GM10266 (cell line): ENCODE measurements at regions not wholly inside any gene's neighbourhood (a gene's known extent, or its start where the extent isn't known, plus 50 kb on each side); places are given as distances from the start of the nearest gene placed in this dataset.

Experiments used
- DNase-seq: peaks from one replicate; pipeline ENCODE4 v3.0.0; 2012; ENCODE audit errors: extremely low spot score
- TF ChIP-seq, protein P1 (sequence below): IDR thresholded peaks from 2 replicates; pipeline ENCODE4 v1.5.1; 2012; ENCODE audit warnings: mild to moderate bottlenecking, low read depth; ENCODE audit not compliant: control insufficient read depth, insufficient read depth; ENCODE audit errors: missing control alignments

DNA sequence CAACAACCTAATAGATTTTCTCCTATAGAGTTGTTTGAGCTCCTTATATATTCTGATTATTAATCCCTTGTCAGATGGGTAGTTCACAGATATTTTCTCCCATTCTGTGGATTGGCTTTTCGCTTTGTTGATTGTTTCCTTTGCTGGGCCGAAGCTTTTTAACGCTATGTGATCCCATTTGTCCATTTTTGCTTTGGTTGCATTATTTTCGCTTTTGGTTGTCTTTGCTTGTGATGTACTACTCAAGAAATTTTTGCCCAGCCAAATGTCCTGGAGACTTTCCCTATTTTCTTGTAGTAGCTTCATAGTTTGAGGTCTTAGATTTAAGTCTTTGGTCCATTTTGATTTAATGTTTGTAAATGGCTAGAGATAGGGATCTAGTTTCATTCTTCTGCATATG, 258.4 kb upstream of the FAR2 start:
- TF ChIP-seq, protein P1, sequence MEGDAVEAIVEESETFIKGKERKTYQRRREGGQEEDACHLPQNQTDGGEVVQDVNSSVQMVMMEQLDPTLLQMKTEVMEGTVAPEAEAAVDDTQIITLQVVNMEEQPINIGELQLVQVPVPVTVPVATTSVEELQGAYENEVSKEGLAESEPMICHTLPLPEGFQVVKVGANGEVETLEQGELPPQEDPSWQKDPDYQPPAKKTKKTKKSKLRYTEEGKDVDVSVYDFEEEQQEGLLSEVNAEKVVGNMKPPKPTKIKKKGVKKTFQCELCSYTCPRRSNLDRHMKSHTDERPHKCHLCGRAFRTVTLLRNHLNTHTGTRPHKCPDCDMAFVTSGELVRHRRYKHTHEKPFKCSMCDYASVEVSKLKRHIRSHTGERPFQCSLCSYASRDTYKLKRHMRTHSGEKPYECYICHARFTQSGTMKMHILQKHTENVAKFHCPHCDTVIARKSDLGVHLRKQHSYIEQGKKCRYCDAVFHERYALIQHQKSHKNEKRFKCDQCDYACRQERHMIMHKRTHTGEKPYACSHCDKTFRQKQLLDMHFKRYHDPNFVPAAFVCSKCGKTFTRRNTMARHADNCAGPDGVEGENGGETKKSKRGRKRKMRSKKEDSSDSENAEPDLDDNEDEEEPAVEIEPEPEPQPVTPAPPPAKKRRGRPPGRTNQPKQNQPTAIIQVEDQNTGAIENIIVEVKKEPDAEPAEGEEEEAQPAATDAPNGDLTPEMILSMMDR, result no peak
- no peak for DNase-seq

- DNase-seq, result no peak
- TF ChIP-seq, protein P1, result no peak
Measured at GRCh38 chr12:28891126-28891525, 258.0 kb upstream of the FAR2 start.

GRCh38 chr12:28893365-28893764, 255.7 kb upstream of the FAR2 start:
- no peak for DNase-seq
- TF ChIP-seq, protein P1, result no peak

GRCh38 chr12:28893856-28894255, 255.2 kb upstream of the FAR2 start:
- TF ChIP-seq, protein P1, result no peak
- DNase-seq, result no peak

DNA sequence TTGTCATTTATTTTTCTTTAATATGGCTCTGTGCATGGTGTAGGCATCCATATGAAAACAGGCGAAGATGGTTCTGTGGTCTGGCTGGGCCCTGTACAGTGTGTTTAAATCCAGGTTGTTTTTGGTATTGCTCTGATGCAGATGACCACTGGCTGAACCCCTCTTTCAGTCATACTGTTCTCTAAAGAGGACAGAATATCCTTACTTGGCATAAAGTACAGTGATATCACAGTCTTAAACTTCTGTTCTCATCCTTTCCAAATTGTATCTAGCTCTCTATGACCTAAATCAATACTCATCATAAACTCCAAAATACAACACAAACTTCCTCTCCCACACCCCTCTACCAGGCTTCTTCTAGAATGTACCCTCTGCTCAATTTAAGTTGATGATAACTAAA, 252.7 kb upstream of the FAR2 start:
- DNase-seq, result no peak
- TF ChIP-seq, protein P1, result no peak

DNA sequence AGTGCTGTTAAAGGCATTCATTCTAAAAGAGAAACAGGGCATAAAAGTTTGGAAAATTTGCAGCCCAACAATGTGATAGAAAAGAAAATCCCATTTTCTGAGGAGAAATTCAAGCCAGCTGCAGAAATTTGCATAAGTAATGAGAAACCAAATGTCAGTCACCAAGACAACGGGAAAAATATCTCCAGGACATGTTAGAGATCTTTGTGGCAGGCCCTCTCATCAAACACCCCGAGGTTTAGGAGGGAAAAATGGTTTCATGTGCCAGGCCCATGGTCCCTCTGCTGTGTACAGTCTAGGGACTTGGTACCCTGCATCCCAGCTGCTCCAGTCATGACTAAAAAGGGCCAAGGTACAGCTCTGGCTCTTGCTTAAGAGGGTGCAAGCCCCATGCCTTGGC, 251.0 kb upstream of the FAR2 start:
- DNase-seq, result no peak
- TF ChIP-seq, protein P1, result no peak

GRCh38 chr12:28899951-28900350, 249.1 kb upstream of the FAR2 start:
- DNase-seq, result no peak
- TF ChIP-seq, protein P1, result no peak
